Peyer's patch (tissue), 4 donors: ENCODE measurements at regions not wholly inside any gene's neighbourhood (a gene's known extent, or its start where the extent isn't known, plus 50 kb on each side); places are given as distances from the start of the nearest gene placed in this dataset.

ENCODE experiments used
- DNase-seq, 3 donors: peaks; one replicate each; pipeline ENCODE4 v3.0.0-alpha.2; 2017 to 2019
- H3K27ac ChIP-seq, 4 donors: fragments of 200-600 bp; sonication (generic); one replicate each; pipeline ENCODE4 v1.5.1; 2016 to 2019
- H3K27me3 ChIP-seq, 2 donors: fragments of 200-600 bp; sonication (generic); one replicate each; pipeline ENCODE4 v1.5.1; 2019
- H3K36me3 ChIP-seq, 3 donors: fragments of 200-600 bp; sonication (generic); one replicate each; pipeline ENCODE4 v1.5.1; 2016 to 2019
- H3K4me1 ChIP-seq, 4 donors: fragments of 200-600 bp; sonication (generic); one replicate each; pipeline ENCODE4 v1.5.1; 2016 to 2019
- H3K4me3 ChIP-seq, 4 donors: fragments of 200-600 bp; sonication (generic); 1 replicate in 3 of 4; 2 replicates in 1 of 4; pipeline ENCODE4 v1.5.1; 2016 to 2019; ENCODE audit warnings: mild to moderate bottlenecking in 1 of 4
- H3K9me3 ChIP-seq, 4 donors: fragments of 200-600 bp; sonication (generic); one replicate each; pipeline ENCODE4 v1.5.1; 2016 to 2019; ENCODE audit warnings: mild to moderate bottlenecking in 1 of 4
- CTCF ChIP-seq, 6 experiments: fragments of 450-650 bp in 4 of 6; fragments of 200-600 bp in 2 of 6; sonication (generic) in 1 of 6; IDR thresholded peaks; one replicate each; pipeline ENCODE4 v1.5.1; 2017 to 2019; ENCODE audit warnings: antibody characterized with exemption in 6 of 6, mild to moderate bottlenecking in 3 of 6, moderate library complexity in 1 of 6
- POLR2A ChIP-seq, 2 donors: fragments of 450-650 bp; IDR thresholded peaks; one replicate each; pipeline ENCODE4 v1.5.1; 2017; ENCODE audit warnings: antibody characterized with exemption in 2 of 2, mild to moderate bottlenecking in 2 of 2, moderate library complexity in 2 of 2

GRCh38 chr4:181388061-181388460, 855.1 kb upstream of the TENM3 start:
- Histone ChIP-seq H3K4me3 (no peak overlapping the region), H3K36me3 (no peaks in the 10 kb centered on the region), H3K27me3 (no peaks in the 10 kb centered on the region), H3K4me1 (no peaks in the 10 kb centered on the region), H3K27ac (no peak overlapping the region), H3K9me3 (no peaks in the 10 kb centered on the region)
- TF ChIP-seq POLR2A (IDR thresholded peaks at IDR 0.05) (no peak), CTCF (IDR thresholded peaks at IDR 0.05) (no peak)
- no peak for DNase-seq

- H3K36me3 ChIP-seq, result no peaks in the 10 kb centered on the region
- H3K4me1 ChIP-seq, result no peaks in the 10 kb centered on the region
- TF ChIP-seq CTCF (IDR thresholded peaks at IDR 0.05) (no peak), POLR2A (IDR thresholded peaks at IDR 0.05) (no peak)
- no peak for DNase-seq
- no peaks in the 10 kb centered on the region for H3K9me3 ChIP-seq
- no peaks in the 10 kb centered on the region for H3K27me3 ChIP-seq
- H3K4me3 ChIP-seq, result no peak overlapping the region
- no peak overlapping the region for H3K27ac ChIP-seq
Observed at GRCh38 chr4:181416966-181417365, 826.2 kb upstream of the TENM3 start.

- no peaks in the 10 kb centered on the region for H3K4me1 ChIP-seq
- H3K9me3 ChIP-seq, result no peaks in the 10 kb centered on the region
- no peak for TF ChIP-seq CTCF (IDR thresholded peaks at IDR 0.05)
- TF ChIP-seq POLR2A (IDR thresholded peaks at IDR 0.05), result no peak
- no peak overlapping the region for H3K27ac ChIP-seq
- H3K27me3 ChIP-seq, result no peaks in the 10 kb centered on the region
- H3K4me3 ChIP-seq, result no peak overlapping the region
- H3K36me3 ChIP-seq, result no peaks in the 10 kb centered on the region
- DNase-seq, result no peak
Observed at GRCh38 chr4:181418496-181418895, 824.7 kb upstream of the TENM3 start.

GRCh38 chr4:181420950-181421349, 822.3 kb upstream of the TENM3 start:
- Histone ChIP-seq H3K27me3 (no peaks in the 10 kb centered on the region), H3K9me3 (no peaks in the 10 kb centered on the region), H3K27ac (no peak overlapping the region), H3K4me1 (no peaks in the 10 kb centered on the region), H3K36me3 (no peaks in the 10 kb centered on the region), H3K4me3 (no peak overlapping the region)
- TF ChIP-seq POLR2A (IDR thresholded peaks at IDR 0.05) (no peak), CTCF (IDR thresholded peaks at IDR 0.05) (no peak)
- DNase-seq, result no peak

GRCh38 chr4:181424362-181425016, 818.7 kb upstream of the TENM3 start:
- DNase-seq, result no peak
- Histone ChIP-seq H3K27ac (no peak overlapping the region), H3K4me1 (no peaks in the 10 kb centered on the region), H3K27me3 (no peaks in the 10 kb centered on the region), H3K36me3 (no peaks in the 10 kb centered on the region), H3K4me3 (no peak overlapping the region), H3K9me3 (no peaks in the 10 kb centered on the region)
- TF ChIP-seq POLR2A (IDR thresholded peaks at IDR 0.05) (no peak), CTCF (IDR thresholded peaks at IDR 0.05) (no peak)

GRCh38 chr4:181427076-181427475, 816.1 kb upstream of the TENM3 start:
- no peak for TF ChIP-seq POLR2A (IDR thresholded peaks at IDR 0.05)
- TF ChIP-seq CTCF (IDR thresholded peaks at IDR 0.05), result no peak
- Histone ChIP-seq H3K9me3 (no peaks in the 10 kb centered on the region), H3K4me1 (no peaks in the 10 kb centered on the region), H3K27me3 (no peaks in the 10 kb centered on the region), H3K36me3 (no peaks in the 10 kb centered on the region), H3K4me3 (no peak overlapping the region), H3K27ac (no peak overlapping the region)
- DNase-seq, result no peak
